Esophagus muscularis mucosa (tissue), 4 donors: ENCODE measurements at regions not wholly inside any gene's neighbourhood (a gene's known extent, or its start where the extent isn't known, plus 50 kb on each side); places are given as distances from the start of the nearest gene placed in this dataset.

Experiments used
- CTCF ChIP-seq, 3 experiments: fragments of 200-600 bp in 2 of 3; fragments of 450-650 bp in 1 of 3; sonication (generic) in 2 of 3; IDR thresholded peaks; one replicate each; pipeline ENCODE4 v1.5.1; 2017 to 2019; ENCODE audit warnings: antibody characterized with exemption in 3 of 3, mild to moderate bottlenecking in 2 of 3, moderate library complexity in 1 of 3
- EP300 ChIP-seq: sonication (generic); formaldehyde crosslinking; IDR thresholded peaks from one replicate; pipeline ENCODE4 v1.6.1; 2017; ENCODE audit warnings: antibody characterized with exemption
- POLR2A ChIP-seq: fragments of 450-650 bp; IDR thresholded peaks from one replicate; pipeline ENCODE4 v1.6.1; 2017; ENCODE audit warnings: antibody characterized with exemption, moderate library complexity, mild to moderate bottlenecking, low read depth

- TF ChIP-seq EP300, result no peak
- no peak for TF ChIP-seq CTCF (IDR thresholded peaks at IDR 0.05)
- no peak for TF ChIP-seq POLR2A
Observed at GRCh38 chr15:77546050-77546501, 86.6 kb downstream of the LINGO1 start.
